Choroid plexus epithelial cell (primary cell): ENCODE measurements at regions not wholly inside any gene's neighbourhood (a gene's known extent, or its start where the extent isn't known, plus 50 kb on each side); places are given as distances from the start of the nearest gene placed in this dataset.
A peak's percentile ranks its signal among the peaks of the same experiment; 100 is the strongest.

Experiments used
- DNase-seq: peaks from one replicate; pipeline ENCODE4 v3.0.0-alpha.2; 2010; ENCODE audit warnings: low read depth
- H3K4me3 ChIP-seq: 2 replicates; pipeline ENCODE4 v1.5.1; 2011; ENCODE audit warnings: low read depth, mild to moderate bottlenecking, control low read depth, low read length, moderate library complexity
- CTCF ChIP-seq: conservative IDR thresholded peaks from 2 replicates; pipeline ENCODE4 v1.5.1; 2011; ENCODE audit warnings: low read depth, mild to moderate bottlenecking, control low read depth, inconsistent platforms, low read length, moderate library complexity

- DNase-seq, result no peak
- no peak for TF ChIP-seq CTCF
- H3K4me3 ChIP-seq, result no peak overlapping the region
These were observed 78.4 kb upstream of the JAG1 start for GRCh38 chr20:10752206-10752605.

- DNase-seq, result no peak
- no peak overlapping the region for H3K4me3 ChIP-seq
- TF ChIP-seq CTCF, result no peak
These were observed 81.0 kb upstream of the JAG1 start for GRCh38 chr20:10754824-10755223.

DNA sequence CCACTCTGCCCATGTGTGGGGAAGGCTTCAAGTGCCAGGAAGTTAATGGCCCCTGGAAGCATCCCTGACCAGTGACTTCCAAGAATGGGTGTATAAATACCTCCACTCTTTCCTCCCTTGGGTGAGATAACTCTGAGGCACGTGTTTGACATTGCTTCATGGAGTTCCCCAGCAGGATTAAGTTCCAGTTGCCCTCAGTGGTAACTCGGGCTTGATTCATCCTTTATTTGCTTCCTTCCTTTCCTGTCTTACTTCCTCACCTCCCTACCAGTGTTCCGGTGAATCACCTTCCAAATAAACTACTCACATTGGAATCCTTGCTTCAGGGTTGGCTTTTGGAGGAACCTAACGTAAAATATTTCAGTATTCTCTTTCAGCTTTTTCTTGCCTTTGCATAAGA is 84.6 kb upstream of the JAG1 start:
- no peak for TF ChIP-seq CTCF
- DNase-seq, result peak; percentile 21

DNA sequence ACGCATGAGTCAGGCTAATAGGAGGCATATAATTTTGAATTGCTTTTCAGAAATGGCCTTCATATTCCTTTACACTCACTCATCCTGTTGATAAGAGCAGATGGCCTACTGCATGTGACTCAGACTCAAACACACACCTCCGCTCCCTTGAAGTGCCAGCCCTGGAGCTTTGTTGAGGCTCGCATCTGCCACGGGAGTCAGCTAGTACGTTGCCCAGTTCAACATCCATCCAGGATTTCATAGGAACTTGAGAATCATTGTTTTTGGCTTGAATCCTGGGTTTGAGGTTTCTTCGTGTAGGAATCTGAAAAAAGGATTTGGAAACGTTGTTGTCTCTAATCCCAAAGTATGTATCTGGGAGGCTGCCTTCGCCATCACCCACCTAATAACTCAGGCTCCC is 87.4 kb upstream of the JAG1 start:
- no peak overlapping the region for H3K4me3 ChIP-seq
- DNase-seq, result peak; percentile 81
- TF ChIP-seq CTCF, result no peak

More for the DNA sequence above, 84.6 kb upstream of the JAG1 start:
- no peak overlapping the region for H3K4me3 ChIP-seq

GRCh38 chr20:10761786-10762185 is 88.0 kb upstream of the JAG1 start:
- peak; percentile 94 for DNase-seq

GRCh38 chr20:10762216-10762615 is 88.4 kb upstream of the JAG1 start:
- peak; percentile 44 for DNase-seq
- H3K4me3 ChIP-seq, result no peak overlapping the region
- TF ChIP-seq CTCF, result no peak

More at GRCh38 chr20:10761786-10762185, 88.0 kb upstream of the JAG1 start:
- H3K4me3 ChIP-seq, result no peak overlapping the region
- no peak for TF ChIP-seq CTCF

DNA sequence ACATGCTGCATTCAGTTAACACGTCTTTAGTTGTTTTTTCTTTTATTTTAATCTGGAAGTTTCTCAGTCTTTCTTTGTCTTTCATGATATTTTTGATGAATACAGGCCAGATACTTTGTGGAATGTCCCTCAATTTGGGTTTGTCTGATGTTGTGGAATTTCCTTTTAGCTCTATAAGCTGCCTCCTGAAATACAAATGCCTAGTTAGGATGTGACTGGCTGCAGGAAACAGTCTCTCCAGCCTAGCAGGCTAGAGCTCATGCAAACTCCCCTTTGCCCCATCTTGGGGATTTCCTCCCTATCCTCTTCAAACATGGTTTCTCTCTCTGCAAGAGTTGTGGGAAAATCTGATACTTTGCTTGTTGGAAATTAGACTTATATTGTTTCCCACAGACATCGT is 89.3 kb upstream of the JAG1 start:
- no peak overlapping the region for H3K4me3 ChIP-seq
- TF ChIP-seq CTCF, result no peak

More for the DNA sequence above, 89.3 kb upstream of the JAG1 start:
- peak; percentile 30 for DNase-seq
